HG03135 (cell line): ENCODE measurements at regions not wholly inside any gene's neighbourhood (a gene's known extent, or its start where the extent isn't known, plus 50 kb on each side); places are given as distances from the start of the nearest gene placed in this dataset.

Experiments
- ATAC-seq: cut with Tn5 transposase; IDR thresholded peaks from one replicate; pipeline ENCODE4 v1.9.1; 2021; ENCODE audit warnings: mild to moderate bottlenecking, moderate library complexity; ENCODE audit not compliant: unreplicated experiment

GRCh38 chr1:63038586-63038985, 254.7 kb downstream of the ATG4C start:
- ATAC-seq = no peak

- ATAC-seq = no peak
Measured at GRCh38 chr1:63041660-63042059, 257.7 kb downstream of the ATG4C start.

- no peak for ATAC-seq
Measured at GRCh38 chr1:63042278-63042677, 258.3 kb downstream of the ATG4C start.

GRCh38 chr1:63046539-63046938, 262.6 kb downstream of the ATG4C start:
- ATAC-seq = no peak

GRCh38 chr1:63049135-63049534, 265.2 kb downstream of the ATG4C start:
- no peak for ATAC-seq

GRCh38 chr1:63051356-63051755, 267.4 kb downstream of the ATG4C start:
- ATAC-seq = no peak

GRCh38 chr1:63051886-63052285, 268.0 kb downstream of the ATG4C start:
- no peak for ATAC-seq

- no peak for ATAC-seq
Measured at GRCh38 chr1:63054184-63054583, 268.2 kb upstream of the FOXD3 start.

- ATAC-seq = no peak
Measured at GRCh38 chr1:63063367-63063766, 259.0 kb upstream of the FOXD3 start.

GRCh38 chr1:63064135-63064534, 258.2 kb upstream of the FOXD3 start:
- no peak for ATAC-seq

GRCh38 chr1:63068626-63069025, 253.7 kb upstream of the FOXD3 start:
- ATAC-seq = no peak

GRCh38 chr1:63069214-63069613, 253.2 kb upstream of the FOXD3 start:
- ATAC-seq = no peak

GRCh38 chr1:63073309-63074306, 248.8 kb upstream of the FOXD3 start:
- no peak for ATAC-seq

- no peak for ATAC-seq
Measured at GRCh38 chr1:63074321-63074720, 248.0 kb upstream of the FOXD3 start.

GRCh38 chr1:63082766-63083165, 239.6 kb upstream of the FOXD3 start:
- ATAC-seq = no peak

- no peak for ATAC-seq
Measured at GRCh38 chr1:63087966-63088365, 234.4 kb upstream of the FOXD3 start.

GRCh38 chr1:63099188-63099587, 223.2 kb upstream of the FOXD3 start:
- ATAC-seq = no peak

GRCh38 chr1:63101336-63101735, 221.0 kb upstream of the FOXD3 start:
- ATAC-seq = no peak

- no peak for ATAC-seq
Measured at GRCh38 chr1:63103682-63104081, 218.7 kb upstream of the FOXD3 start.

GRCh38 chr1:63107066-63107465, 215.3 kb upstream of the FOXD3 start:
- no peak for ATAC-seq

- ATAC-seq = no peak
Measured at GRCh38 chr1:63108206-63108605, 214.2 kb upstream of the FOXD3 start.

GRCh38 chr1:63112155-63112900, 210.0 kb upstream of the FOXD3 start:
- ATAC-seq = no peak
